GM18499 (cell line): ENCODE measurements at regions not wholly inside any gene's neighbourhood (a gene's known extent, or its start where the extent isn't known, plus 50 kb on each side); places are given as distances from the start of the nearest gene placed in this dataset.
A peak's percentile ranks its signal among the peaks of the same experiment; 100 is the strongest.
"Not testable (repeated sequence)": the region's sequence is repeated elsewhere in the genome, so short reads cannot be mapped to it uniquely, and the experiment has no call there.

Experiments used
- ATAC-seq: cut with Tn5 transposase; IDR thresholded peaks from one replicate; pipeline ENCODE4 v1.9.1; 2021; ENCODE audit warnings: moderate number of reproducible peaks; ENCODE audit not compliant: insufficient read depth, unreplicated experiment

- ATAC-seq = not testable (repeated sequence)
These were observed 134.1 kb upstream of the BOD1L1 start for GRCh38 chr4:13761581-13761980.

GRCh38 chr4:13762130-13762529 is 134.6 kb upstream of the BOD1L1 start:
- ATAC-seq = no peak

GRCh38 chr4:13763707-13764106 is 136.2 kb upstream of the BOD1L1 start:
- no peak for ATAC-seq

DNA sequence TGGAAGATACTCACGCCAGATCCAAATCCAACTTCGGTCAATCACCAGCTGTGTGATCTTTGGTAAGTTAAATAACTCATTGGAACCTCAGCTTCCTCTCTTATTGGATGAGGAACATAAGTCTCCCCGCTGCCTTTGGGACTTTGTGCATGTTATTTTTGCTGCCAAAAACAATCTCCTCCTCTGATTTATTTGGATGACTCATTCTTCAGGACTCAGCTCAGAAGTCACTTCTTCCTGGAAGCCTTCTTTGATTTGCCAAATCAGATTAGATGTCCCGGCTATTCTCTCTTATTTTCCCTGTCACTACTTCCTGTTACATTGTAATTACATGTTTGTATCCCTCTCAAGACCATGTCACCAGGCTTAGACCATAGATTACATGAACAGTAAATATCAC is 138.0 kb upstream of the BOD1L1 start:
- ATAC-seq = no peak

DNA sequence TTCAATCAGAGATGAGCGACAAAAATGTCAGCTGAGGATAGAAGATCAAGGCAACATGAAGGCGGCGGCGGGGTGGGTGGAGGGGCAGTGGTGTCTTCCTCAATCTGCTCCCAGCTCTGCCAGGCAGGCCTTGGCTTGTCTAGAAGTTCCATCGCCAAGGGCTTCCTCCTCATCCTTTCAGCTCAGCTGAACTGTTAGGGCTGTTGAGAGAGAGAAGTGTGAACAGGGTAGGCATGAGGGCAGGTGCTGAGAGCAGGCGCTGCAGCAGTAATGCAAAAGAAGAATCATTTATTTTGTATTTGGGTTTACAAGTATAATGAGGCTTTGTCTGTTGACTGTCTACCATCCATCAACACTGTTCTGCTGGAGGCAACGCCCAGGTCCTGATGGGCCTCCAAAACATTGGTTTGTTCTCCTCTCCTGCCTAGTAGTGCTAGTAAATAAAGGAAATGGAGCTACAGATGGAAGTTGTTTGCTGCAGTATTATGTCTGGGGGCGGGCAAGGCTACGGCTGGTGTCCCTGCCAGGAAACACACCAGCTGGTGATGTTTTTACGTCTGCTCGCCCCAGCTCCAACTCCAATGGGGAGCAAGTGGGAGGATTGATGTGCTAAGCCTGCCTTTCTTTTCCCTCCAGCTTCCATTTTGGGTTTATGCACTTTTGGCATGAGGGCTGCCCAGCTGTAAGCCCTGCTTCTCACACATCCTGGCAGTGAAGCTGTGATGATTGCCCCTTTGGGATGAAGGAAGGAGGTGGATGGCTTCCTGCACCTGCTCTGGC is 139.4 kb upstream of the BOD1L1 start:
- ATAC-seq = no peak

GRCh38 chr4:13777341-13777740 is 149.8 kb upstream of the BOD1L1 start:
- ATAC-seq = no peak

- no peak for ATAC-seq
These were observed 150.8 kb upstream of the BOD1L1 start for GRCh38 chr4:13778367-13778766.

DNA sequence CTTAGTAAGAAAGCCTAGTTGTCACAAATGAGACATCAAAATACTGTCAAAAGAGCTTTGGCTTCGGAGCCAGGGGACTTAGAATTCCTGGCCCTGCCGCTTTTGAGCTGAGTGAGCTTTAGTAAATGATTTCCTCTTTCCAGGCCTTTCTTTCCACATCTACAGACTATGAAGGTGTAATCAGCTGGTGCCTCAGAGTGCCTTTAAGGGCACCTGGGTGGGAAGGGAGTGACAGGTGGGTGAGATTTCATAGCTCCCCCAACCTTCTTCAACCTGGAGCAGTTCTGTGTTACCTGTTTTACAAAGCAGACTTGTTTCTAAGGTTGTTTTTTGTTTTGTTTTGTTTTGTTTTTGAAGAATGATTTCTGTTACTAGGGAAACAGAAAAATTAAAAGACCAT is 154.7 kb upstream of the BOD1L1 start:
- no peak for ATAC-seq

DNA sequence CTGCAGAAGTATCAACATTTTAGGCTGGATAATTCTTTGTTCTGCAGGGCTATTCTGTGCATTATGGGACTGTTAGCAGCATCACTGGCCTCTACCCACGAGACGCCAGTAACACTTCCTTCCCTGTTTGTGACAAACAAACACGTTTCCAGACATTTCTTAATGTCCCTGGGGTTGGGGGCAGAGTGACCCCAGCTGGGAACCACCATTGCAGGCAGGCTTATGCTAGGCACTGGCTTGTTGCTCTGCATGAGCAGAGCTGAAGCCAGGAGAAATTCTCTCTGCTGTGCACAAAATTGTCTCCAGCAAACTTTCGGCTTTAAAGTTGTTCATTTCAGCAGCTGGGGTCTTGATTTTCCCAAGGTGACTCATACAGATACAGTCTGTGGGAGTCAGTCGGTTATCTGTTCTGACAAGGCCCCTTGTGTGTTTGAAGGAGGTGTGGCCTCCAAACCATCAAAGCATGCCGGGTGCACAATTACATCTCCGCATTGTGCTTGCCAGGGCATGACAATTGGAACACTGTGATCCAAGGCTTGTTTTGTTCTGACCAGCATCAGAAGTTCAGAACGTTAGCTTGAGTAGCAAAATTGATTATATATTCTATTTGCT is 156.4 kb upstream of the BOD1L1 start:
- peak; percentile 67 for ATAC-seq

DNA sequence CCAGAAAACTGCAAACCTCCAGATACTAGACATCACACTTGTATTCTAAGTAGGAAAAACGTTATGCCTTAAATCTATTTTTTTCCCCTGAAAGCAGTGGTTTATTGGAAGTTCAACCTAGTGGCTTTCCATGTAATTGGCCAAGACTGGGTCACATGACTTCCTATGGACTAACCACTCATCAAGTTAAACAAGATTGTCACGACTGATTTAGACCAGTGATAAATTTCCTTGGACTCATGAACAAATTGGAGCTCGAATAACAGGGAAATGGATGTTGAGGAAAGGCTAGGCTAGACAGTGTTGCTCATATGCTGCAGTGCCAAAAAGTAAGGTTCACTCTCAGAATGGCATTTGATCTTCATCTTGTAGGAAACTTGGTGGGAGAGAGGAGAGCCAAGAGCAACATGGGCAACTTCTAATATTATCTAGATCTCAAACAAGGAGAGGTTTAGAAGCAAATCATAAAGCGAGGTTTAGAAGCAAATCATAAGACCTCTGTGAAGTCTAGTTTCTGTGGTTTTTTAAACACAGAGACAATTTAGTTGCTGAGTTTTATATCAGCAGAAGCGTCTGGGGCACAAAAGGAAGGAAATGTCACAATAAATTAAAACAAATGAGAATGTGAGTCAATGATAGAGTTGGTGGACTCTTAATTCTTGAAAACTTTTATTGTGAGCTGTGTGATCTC is 165.6 kb upstream of the BOD1L1 start:
- ATAC-seq = no peak

DNA sequence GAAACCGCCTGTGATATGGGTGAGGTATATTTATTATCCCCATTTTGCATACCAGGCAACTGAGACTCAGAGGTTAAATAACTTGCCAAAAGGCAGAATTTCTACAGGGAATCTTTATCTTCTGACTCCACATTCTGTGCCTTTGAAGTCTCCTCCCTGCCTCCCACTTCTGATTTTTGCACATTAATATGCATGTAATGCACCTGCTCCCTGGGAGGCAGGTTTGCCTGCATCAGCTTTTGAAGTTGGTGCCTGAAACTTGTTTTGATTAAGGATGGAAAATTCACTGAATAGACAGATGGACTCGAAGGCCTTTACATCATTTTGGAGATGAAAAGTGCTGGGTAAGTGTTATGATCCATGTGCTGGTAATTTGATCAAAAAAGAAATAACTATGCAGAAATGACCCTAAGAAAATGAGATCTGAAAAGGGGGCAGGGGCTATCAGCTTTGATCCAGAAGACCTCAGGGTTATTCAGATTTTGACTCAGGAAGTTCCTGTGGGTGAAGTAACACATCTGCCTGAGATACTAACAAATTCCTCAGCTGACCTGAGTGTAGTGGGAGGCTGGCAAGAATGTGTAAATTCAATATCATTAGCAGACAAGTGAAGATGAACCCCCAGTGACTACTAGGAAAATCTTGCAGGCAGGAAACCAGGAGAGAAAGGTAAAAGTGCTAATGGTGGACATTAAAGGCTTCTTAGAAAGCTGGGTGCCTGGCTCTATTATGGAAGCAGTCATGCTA is 167.5 kb upstream of the BOD1L1 start:
- no peak for ATAC-seq

DNA sequence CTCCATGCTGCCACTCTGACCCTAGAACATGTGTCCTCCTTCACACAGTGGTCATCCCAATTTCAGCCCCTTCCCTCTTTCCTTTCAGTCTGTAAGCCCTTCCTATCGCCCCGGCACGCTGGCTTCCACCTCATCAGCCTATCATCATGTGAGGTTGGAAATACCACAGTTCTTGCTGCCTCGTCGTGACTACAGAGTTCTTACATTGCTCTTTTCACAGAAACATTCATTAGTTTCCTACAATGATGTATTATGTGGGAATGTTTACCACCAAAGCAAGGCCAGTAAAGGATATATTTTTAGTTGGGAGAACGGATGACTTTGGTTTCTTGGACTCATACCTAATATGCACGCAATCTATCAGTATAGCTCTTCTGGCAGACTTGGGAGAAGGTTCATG is 169.5 kb upstream of the BOD1L1 start:
- no peak for ATAC-seq

DNA sequence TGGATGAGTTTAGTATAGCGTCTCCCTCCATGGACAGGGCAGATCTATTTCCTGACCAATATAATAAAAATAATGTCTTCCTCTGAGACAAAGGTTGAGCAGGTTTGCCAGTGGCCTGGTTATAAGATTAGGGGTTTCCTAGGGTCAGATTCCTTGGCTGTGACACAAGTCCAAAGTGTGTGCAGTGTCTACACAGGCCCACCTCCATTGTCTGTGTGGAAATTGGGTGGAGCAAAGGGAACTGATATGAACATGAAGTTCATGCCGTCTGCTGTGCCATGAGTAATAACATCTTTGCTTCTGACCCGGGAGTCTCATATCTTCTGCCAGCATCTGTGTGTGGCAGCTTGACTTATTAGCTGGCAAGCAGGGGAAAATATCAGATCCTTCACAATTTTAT is 187.7 kb upstream of the BOD1L1 start:
- ATAC-seq = no peak

DNA sequence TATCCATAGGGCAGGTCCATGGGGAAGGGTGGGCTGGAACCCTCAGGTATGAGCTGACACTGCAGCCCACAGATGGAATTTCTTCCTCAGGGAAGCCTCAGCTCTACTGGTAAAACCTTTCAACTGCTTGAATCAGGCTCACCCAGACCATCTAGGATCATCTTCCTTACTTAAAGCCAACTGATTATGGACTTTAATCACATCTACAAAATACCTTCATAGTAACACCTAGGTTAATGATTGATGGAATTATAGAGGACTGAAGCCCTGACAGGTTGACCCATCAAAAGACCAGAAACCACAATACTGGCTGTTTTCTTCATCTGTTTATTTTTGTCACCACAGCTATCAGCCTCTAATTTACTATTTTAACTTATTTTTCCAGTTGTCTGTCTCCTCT is 188.9 kb upstream of the BOD1L1 start:
- ATAC-seq = no peak

DNA sequence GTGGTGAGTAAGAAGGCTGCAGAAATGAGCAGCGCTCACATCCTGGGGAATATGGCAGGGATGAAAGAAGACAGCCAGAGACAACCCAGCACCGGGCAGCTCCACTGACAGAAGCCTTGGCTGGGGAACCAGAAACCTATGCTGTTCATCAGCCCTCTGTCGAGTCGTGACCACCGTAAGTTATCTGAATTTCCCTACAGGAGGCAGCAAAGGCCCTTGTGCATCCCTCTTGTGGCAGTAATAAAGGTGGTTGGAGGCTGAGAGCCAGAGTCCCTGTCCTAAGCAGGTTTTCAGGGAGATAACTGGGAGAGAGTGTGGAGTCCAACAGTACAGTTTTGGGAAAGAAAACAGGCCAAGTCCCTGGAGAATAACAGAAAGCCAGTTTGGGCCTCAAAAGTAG is 194.0 kb upstream of the BOD1L1 start:
- no peak for ATAC-seq

GRCh38 chr4:13825822-13826221 is 198.3 kb upstream of the BOD1L1 start:
- ATAC-seq = not testable (repeated sequence)

DNA sequence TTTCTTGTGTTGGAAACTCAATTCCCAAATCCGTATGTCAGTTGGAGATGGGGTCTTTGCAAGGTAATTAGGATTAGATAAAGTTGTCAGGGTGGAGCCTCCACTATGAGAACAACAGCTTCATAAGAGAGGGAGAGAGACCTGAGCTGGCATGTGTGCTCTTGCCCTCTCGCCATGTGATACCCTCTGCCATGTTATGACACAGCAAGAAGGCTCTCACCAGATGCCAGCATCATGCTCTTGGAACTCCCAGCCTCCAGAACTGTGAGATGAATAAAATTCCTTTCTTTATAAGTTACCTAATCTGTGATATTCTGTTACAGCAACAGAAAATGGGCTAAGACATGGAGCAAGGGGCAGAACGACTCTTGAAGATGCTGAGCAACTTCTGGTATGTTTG is 201.9 kb upstream of the BOD1L1 start:
- no peak for ATAC-seq

GRCh38 chr4:13830449-13830848 is 202.9 kb upstream of the BOD1L1 start:
- no peak for ATAC-seq

GRCh38 chr4:13833171-13833804 is 205.8 kb upstream of the BOD1L1 start:
- no peak for ATAC-seq
